ENCODE measurements at regions not wholly inside any gene's neighbourhood (a gene's known extent, or its start where the extent isn't known, plus 50 kb on each side); places are given as distances from the start of the nearest gene placed in this dataset.

GRCh38 chr2:129780316-129781270, 198.9 kb upstream of the RAB6C start:
- DNase-seq (ENCODE audit: low read depth), result no peak
- no peak for TF ChIP-seq CTCF (conservative IDR thresholded peaks at IDR 0.05; ENCODE audit: low read depth, low read length)
- no peak overlapping the region for H3K4me3 ChIP-seq (ENCODE audit: low read depth, low read length)

- no peak for DNase-seq (ENCODE audit: low read depth)
- no peak for TF ChIP-seq CTCF (conservative IDR thresholded peaks at IDR 0.05; ENCODE audit: low read depth, low read length)
- no peak overlapping the region for H3K4me3 ChIP-seq (ENCODE audit: low read depth, low read length)
Observed at GRCh38 chr2:129781749-129782632, 197.5 kb upstream of the RAB6C start.

- DNase-seq (ENCODE audit: low read depth), result no peak
- H3K4me3 ChIP-seq (ENCODE audit: low read depth, low read length), result no peak overlapping the region
- TF ChIP-seq CTCF (conservative IDR thresholded peaks at IDR 0.05; ENCODE audit: low read depth, low read length), result no peak
Observed at GRCh38 chr2:129782633-129782990, 196.9 kb upstream of the RAB6C start.

DNA sequence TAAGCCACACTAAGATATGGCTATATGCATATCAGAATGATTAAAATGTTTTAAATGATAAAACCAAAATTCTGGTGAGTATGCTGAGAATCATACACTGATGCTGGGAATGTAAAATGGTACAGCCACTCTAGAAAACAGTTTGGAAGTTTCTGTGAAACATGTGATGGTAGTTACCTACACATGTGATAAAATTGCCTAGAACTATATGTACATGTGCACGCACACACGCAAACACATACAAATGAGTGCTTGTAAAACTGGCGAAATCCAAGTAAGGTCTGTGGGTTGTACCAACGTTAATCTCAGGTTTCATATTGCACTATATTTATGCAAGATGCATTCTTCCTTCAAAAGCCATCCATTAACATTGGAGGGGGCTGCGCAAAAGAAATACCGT, 195.0 kb upstream of the RAB6C start:
- no peak overlapping the region for H3K4me3 ChIP-seq (ENCODE audit: low read depth, low read length)
- no peak for TF ChIP-seq CTCF (conservative IDR thresholded peaks at IDR 0.05; ENCODE audit: low read depth, low read length)
- no peak for DNase-seq (ENCODE audit: low read depth)

DNA sequence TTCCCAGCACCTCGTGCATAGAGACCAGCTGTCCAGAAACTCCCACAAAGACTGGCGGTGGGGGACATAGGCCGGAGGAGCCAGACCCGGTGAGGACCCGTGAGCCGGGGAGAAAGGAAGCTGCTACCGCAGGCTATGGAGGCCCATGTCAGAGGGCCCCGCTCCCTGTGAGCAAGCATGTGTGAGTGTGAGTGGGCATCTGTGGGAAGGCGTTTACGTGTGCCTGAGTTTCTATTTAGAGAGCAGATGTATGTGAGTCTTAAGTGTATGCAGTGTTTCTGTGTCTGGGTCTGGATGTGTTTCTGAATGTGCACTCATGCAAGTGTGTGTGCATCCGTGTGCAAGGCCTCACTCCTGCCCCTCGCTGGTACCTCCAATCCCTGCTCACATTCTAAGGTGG, 187.8 kb upstream of the RAB6C start:
- no peak overlapping the region for H3K4me3 ChIP-seq (ENCODE audit: low read depth, low read length)
- DNase-seq (ENCODE audit: low read depth), result no peak
- no peak for TF ChIP-seq CTCF (conservative IDR thresholded peaks at IDR 0.05; ENCODE audit: low read depth, low read length)

DNA sequence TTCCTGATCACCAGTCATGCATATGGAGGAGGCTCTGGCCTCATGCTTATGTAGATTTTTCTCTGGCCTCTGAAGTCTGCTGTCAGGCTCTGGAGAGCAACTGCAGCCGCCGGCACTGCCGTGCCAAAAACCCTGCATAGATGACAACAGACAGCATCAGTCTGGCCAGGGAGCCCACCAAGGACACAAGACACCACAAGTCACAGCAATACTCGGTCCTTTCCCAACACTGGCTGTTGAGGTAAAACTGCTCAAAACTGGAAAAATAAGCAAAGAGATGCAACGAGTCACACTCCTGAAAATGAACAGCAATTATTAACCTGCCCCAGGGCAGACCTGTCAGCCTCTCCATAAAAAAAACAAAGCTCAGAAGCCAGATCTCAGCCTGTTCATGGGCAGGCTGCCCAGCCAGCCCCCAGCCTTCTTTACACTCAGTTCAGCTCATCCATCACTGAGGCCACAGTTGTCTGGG, 186.0 kb upstream of the RAB6C start:
- no peak overlapping the region for H3K4me3 ChIP-seq (ENCODE audit: low read depth, low read length)
- DNase-seq (ENCODE audit: low read depth), result no peak
- no peak for TF ChIP-seq CTCF (conservative IDR thresholded peaks at IDR 0.05; ENCODE audit: low read depth, low read length)

Data from choroid plexus epithelial cell (primary cell).